Left kidney (tissue), 1 donor: ENCODE measurements at regions not wholly inside any gene's neighbourhood (a gene's known extent, or its start where the extent isn't known, plus 50 kb on each side); places are given as distances from the start of the nearest gene placed in this dataset.

ENCODE experiments used
- DNase-seq: peaks from one replicate; pipeline ENCODE4 v3.0.0-alpha.2; 2013

DNA sequence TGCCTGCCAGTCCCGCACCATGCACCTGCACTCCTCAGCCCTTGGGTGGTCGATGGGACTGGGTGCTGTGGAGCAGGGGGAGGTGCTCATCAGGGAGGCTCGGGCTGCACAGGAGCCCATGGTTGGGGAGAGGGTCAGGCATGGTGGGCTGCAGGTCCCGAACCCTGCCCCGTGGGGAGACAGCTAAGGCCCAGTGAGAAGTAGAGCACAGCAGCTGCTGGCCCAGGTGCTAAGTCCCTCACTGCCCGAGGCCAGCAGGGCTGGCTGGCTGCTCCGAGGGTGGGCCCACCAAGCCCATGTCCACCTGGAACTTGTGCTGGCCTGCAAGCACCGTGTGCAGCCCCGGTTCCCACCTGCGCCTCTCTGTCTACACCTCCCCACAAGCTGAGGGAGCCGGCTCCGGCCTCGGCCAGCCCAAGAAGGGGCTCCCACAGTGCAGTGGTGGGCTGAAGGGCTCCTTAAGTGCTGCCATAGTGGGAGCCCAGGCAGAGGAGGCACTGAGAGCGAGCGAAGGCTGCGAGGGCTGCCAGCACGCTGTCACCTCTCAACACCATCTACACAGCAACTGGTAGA is 88.5 kb upstream of the ELAVL2 start:
- no peak for DNase-seq

DNA sequence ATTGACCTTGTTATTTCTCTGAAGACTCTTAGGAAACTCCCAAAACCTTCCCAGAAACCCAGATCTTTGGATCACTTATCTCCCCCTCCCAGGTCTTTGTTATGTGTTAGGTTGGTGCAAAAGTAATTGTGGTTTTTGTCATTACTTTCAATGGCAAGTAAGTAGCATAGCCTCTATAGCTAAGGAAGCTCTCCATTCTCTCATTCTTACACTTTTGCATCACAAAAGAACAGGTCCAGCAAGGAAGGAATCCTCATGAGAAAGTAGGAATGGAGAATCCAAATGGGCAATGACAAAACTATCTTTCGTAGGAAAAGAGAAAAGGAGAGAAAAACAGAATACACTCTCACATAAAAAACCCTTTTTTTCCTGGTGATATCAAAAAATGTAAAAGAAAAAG is 81.3 kb upstream of the ELAVL2 start:
- DNase-seq: no peak

DNA sequence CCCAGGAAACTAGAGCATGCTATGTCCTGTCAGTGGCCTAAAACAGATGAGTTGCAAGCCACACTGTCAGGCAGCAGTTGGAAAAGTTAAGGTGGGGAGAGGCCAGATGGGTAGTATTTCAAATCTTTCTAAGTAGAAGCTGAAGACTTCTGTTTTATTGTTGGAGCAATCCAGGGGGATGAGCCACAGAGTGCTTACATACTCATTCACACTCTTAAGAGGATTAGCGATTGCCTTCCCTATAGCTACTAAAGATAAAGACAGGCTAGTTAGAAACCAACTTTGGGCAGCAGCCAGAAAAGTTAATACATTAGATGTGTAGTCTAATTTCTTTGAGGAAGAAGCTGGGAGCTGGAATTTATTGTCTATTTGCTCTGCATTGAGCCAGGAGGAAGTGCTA is 61.7 kb upstream of the ELAVL2 start:
- DNase-seq: no peak
